ENCODE measurements at regions not wholly inside any gene's neighbourhood (a gene's known extent, or its start where the extent isn't known, plus 50 kb on each side); places are given as distances from the start of the nearest gene placed in this dataset.

DNA sequence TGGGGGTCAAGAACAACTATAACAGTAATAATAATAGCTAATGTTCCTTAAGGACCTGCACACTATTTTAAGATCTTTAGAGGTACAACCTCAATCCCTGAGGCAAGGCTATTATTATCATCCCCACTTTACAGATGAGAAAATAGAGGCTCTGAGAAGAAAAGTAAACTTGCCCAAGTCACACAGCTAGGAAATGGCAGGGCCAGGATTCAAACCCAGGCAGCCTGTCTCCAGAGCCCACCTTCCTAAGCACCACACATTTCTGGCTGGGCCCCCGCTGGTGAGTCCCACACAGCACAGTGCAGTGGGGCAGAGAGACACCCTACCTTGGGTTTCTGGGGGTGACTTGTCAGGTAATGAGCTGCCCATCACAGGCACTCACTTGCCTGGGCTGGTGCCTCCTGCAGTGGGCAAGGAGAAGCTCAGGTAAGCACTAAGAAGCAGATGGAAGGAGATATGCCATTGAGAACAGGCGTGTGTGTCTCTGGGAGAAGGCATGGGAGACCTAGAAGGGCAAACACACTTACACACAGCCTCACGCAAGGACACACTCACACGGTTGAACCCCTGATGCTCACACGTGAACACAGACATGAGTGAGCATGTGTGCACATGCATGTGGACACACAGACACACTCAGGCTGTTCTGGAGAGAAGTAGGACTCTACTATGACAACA, 104.4 kb upstream of the ZMIZ1 start:
- TF ChIP-seq, protein P1, sequence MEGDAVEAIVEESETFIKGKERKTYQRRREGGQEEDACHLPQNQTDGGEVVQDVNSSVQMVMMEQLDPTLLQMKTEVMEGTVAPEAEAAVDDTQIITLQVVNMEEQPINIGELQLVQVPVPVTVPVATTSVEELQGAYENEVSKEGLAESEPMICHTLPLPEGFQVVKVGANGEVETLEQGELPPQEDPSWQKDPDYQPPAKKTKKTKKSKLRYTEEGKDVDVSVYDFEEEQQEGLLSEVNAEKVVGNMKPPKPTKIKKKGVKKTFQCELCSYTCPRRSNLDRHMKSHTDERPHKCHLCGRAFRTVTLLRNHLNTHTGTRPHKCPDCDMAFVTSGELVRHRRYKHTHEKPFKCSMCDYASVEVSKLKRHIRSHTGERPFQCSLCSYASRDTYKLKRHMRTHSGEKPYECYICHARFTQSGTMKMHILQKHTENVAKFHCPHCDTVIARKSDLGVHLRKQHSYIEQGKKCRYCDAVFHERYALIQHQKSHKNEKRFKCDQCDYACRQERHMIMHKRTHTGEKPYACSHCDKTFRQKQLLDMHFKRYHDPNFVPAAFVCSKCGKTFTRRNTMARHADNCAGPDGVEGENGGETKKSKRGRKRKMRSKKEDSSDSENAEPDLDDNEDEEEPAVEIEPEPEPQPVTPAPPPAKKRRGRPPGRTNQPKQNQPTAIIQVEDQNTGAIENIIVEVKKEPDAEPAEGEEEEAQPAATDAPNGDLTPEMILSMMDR (IDR thresholded peaks at IDR 0.05; ENCODE audit: low read length), result no peak
- TF ChIP-seq EZH2 (IDR thresholded peaks at IDR 0.05; ENCODE audit: borderline replicate concordance, low read length), result no peak
- Histone ChIP-seq H3K36me3 (ENCODE audit: insufficient read depth, low read length) (no peaks in the 10 kb centered on the region), H3F3A (ENCODE audit: insufficient read depth, low read length) (no peaks in the 10 kb centered on the region), H3K9me3 (ENCODE audit: low read length) (no peaks in the 10 kb centered on the region), H3K79me2 (ENCODE audit: insufficient read depth, low read length) (no peaks in the 10 kb centered on the region), H3K27me3 (ENCODE audit: insufficient read depth, low read length) (0 out of 2 replicates have a peak, but pooled peaks cover 3% of the 10 kb centered on the region), H3K4me2 (ENCODE audit: low read length) (no peak overlapping the region), H3K9ac (ENCODE audit: low read length) (no peak overlapping the region), H4K20me1 (ENCODE audit: insufficient read depth, low read length) (no peaks in the 10 kb centered on the region), H3K4me3 (ENCODE audit: low read depth, low read length, poor library complexity, severe bottlenecking) (no peak overlapping the region), H3K9me2 (ENCODE audit: low read depth, low read length) (no peaks in the 10 kb centered on the region), H2AFZ (ENCODE audit: low read length) (no peak overlapping the region), H3K4me1 (ENCODE audit: insufficient read depth, low read length, severe bottlenecking) (no peaks in the 10 kb centered on the region), H3K27ac (ENCODE audit: low read depth, low read length, poor library complexity, severe bottlenecking) (no peak overlapping the region)

- no peak overlapping the region for H3K4me3 ChIP-seq (ENCODE audit: low read depth, low read length, poor library complexity, severe bottlenecking)
- H3K27ac ChIP-seq (ENCODE audit: low read depth, low read length, poor library complexity, severe bottlenecking), result no peak overlapping the region
- H4K20me1 ChIP-seq (ENCODE audit: insufficient read depth, low read length), result no peaks in the 10 kb centered on the region
- no peaks in the 10 kb centered on the region for H3K79me2 ChIP-seq (ENCODE audit: insufficient read depth, low read length)
- no peak overlapping the region for H3K4me2 ChIP-seq (ENCODE audit: low read length)
- H3K9me3 ChIP-seq (ENCODE audit: low read length), result no peaks in the 10 kb centered on the region
- H3K9ac ChIP-seq (ENCODE audit: low read length), result no peak overlapping the region
- H3F3A ChIP-seq (ENCODE audit: insufficient read depth, low read length), result no peaks in the 10 kb centered on the region
- no peaks in the 10 kb centered on the region for H3K36me3 ChIP-seq (ENCODE audit: insufficient read depth, low read length)
- H3K27me3 ChIP-seq (ENCODE audit: insufficient read depth, low read length), result 0 out of 2 replicates have a peak, but pooled peaks cover 3% of the 10 kb centered on the region
- H3K4me1 ChIP-seq (ENCODE audit: insufficient read depth, low read length, severe bottlenecking), result no peaks in the 10 kb centered on the region
- H3K9me2 ChIP-seq (ENCODE audit: low read depth, low read length), result no peaks in the 10 kb centered on the region
- no peak for TF ChIP-seq EZH2 (IDR thresholded peaks at IDR 0.05; ENCODE audit: borderline replicate concordance, low read length)
- TF ChIP-seq, protein P1 (IDR thresholded peaks at IDR 0.05; ENCODE audit: low read length), result no peak
- H2AFZ ChIP-seq (ENCODE audit: low read length), result no peak overlapping the region
These were observed 103.7 kb upstream of the ZMIZ1 start for GRCh38 chr10:78964952-78965633.

DNA sequence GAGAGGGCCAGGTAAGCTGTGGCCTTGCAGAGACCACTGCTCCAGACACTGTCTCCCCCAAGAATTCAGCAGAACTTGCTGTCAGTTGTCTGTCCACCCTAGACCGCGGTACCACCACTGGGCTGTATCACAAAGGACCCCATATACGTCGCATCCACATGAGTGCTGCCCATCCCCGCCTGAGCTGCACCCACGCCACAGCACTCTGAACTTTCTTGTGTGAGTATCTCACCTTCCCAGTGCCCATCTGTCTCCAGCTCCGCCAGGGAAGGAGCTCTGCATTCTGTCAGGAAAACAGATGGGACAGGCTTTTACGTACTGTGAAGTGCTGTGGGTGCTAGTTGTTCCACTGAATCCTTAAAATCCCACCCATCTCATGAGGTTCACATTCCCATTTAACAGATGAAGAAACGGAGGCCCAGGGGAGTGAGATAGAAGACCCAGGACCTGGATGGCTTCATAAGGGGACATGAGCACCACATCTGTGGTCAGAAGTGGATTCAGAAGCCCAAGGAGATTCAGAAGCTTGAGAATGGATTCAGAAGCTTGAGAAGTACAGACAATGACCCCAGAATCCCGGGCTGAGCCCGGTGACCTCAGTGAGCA, 102.5 kb upstream of the ZMIZ1 start:
- Histone ChIP-seq H3K9me2 (ENCODE audit: low read depth, low read length) (no peaks in the 10 kb centered on the region), H2AFZ (ENCODE audit: low read length) (no peak overlapping the region), H3K36me3 (ENCODE audit: insufficient read depth, low read length) (no peaks in the 10 kb centered on the region), H3K27me3 (ENCODE audit: insufficient read depth, low read length) (0 out of 2 replicates have a peak, but pooled peaks cover 3% of the 10 kb centered on the region), H3K9ac (ENCODE audit: low read length) (no peak overlapping the region), H3K79me2 (ENCODE audit: insufficient read depth, low read length) (no peaks in the 10 kb centered on the region), H3F3A (ENCODE audit: insufficient read depth, low read length) (no peaks in the 10 kb centered on the region), H3K9me3 (ENCODE audit: low read length) (no peaks in the 10 kb centered on the region), H3K4me2 (ENCODE audit: low read length) (no peak overlapping the region), H3K4me3 (ENCODE audit: low read depth, low read length, poor library complexity, severe bottlenecking) (no peak overlapping the region), H4K20me1 (ENCODE audit: insufficient read depth, low read length) (no peaks in the 10 kb centered on the region), H3K27ac (ENCODE audit: low read depth, low read length, poor library complexity, severe bottlenecking) (no peak overlapping the region), H3K4me1 (ENCODE audit: insufficient read depth, low read length, severe bottlenecking) (no peaks in the 10 kb centered on the region)
- no peak for TF ChIP-seq EZH2 (IDR thresholded peaks at IDR 0.05; ENCODE audit: borderline replicate concordance, low read length)
